Caco-2 (cell line): ENCODE measurements at regions not wholly inside any gene's neighbourhood (a gene's known extent, or its start where the extent isn't known, plus 50 kb on each side); places are given as distances from the start of the nearest gene placed in this dataset.
"Not testable (repeated sequence)": the region's sequence is repeated elsewhere in the genome, so short reads cannot be mapped to it uniquely, and the experiment has no call there.

ENCODE experiments used
- BruUV-seq: library from RNA; stranded (reverse); fragments of 400-500 nt; replicated peaks from 2 replicates; lab custom pipeline; 2021; lab: Mats Ljungman, UMichigan
- CTCF ChIA-PET: fragments of 300-600 bp; sonication (Branson Sonifier 250); formaldehyde crosslinking; loops from one replicate; lab custom pipeline; 2022; ENCODE audit warnings: antibody characterized with exemption; lab: Charles Lee
- POLR2A ChIA-PET: fragments of 300-600 bp; sonication (Branson Sonifier 250); formaldehyde crosslinking; loops from one replicate; lab custom pipeline; 2022; ENCODE audit warnings: antibody characterized with exemption; lab: Charles Lee
- DNase-seq, 2 experiments: peaks; one replicate each; pipeline versions ENCODE4 v3.0.0 to v3.0.0-alpha.2; 2020 to 2022
- H3K27me3 ChIP-seq: replicated peaks from 2 replicates; pipeline ENCODE4 v1.6.0; 2011; ENCODE audit warnings: low read length; ENCODE audit not compliant: control insufficient read depth, insufficient read depth
- H3K36me3 ChIP-seq: 2 replicates; pipeline ENCODE4 v1.5.1; 2011; ENCODE audit warnings: low read length; ENCODE audit not compliant: control insufficient read depth, insufficient read depth
- H3K4me1 ChIP-seq: fragments of 250-450 bp; sonication (Bioruptor Pico); 2 replicates; pipeline ENCODE4 v1.5.1; 2020; ENCODE audit warnings: mild to moderate bottlenecking
- H3K4me3 ChIP-seq: 2 replicates; pipeline ENCODE4 v1.5.1; 2011; ENCODE audit warnings: low read depth, mild to moderate bottlenecking, control low read depth, low read length
- H3K9me3 ChIP-seq: fragments of 250-450 bp; sonication (Bioruptor Pico); 2 replicates; pipeline ENCODE4 v1.5.1; 2020; ENCODE audit warnings: mild to moderate bottlenecking, moderate library complexity
- H3K27ac Mint-ChIP-seq: one replicate; pipeline ENCODE4 v1.8.0; 2022; ENCODE audit warnings: mixed read lengths; ENCODE audit not compliant: unreplicated experiment
- H3K27me3 Mint-ChIP-seq: one replicate; pipeline ENCODE4 v1.8.0; 2022; ENCODE audit warnings: mixed read lengths; ENCODE audit not compliant: insufficient read depth, unreplicated experiment
- H3K36me3 Mint-ChIP-seq: one replicate; pipeline ENCODE4 v1.8.0; 2022; ENCODE audit warnings: mild to moderate bottlenecking, mixed read lengths; ENCODE audit not compliant: insufficient read depth, unreplicated experiment
- H3K4me1 Mint-ChIP-seq: one replicate; pipeline ENCODE4 v1.8.0; 2022; ENCODE audit warnings: low read depth, mixed read lengths; ENCODE audit not compliant: unreplicated experiment
- H3K4me3 Mint-ChIP-seq: one replicate; pipeline ENCODE4 v1.8.0; 2022; ENCODE audit warnings: mild to moderate bottlenecking, moderate library complexity, mixed read lengths; ENCODE audit not compliant: unreplicated experiment
- H3K9me3 Mint-ChIP-seq: one replicate; pipeline ENCODE4 v1.8.0; 2022; ENCODE audit warnings: mixed read lengths; ENCODE audit not compliant: unreplicated experiment
- CTCF ChIP-seq, 2 experiments: fragments of 200-600 bp in 1 of 2; IDR thresholded peaks; 1 replicate in 1 of 2; 2 replicates in 1 of 2; pipeline versions ENCODE4 v1.5.1 to v1.8.0; 2011 to 2022; ENCODE audit warnings: antibody characterized with exemption in 1 of 2, control low read depth in 1 of 2, inconsistent platforms in 1 of 2, low read depth in 1 of 2, low read length in 1 of 2, mild to moderate bottlenecking in 1 of 2, moderate library complexity in 1 of 2; ENCODE audit not compliant: insufficient read depth in 1 of 2, severe bottlenecking in 1 of 2, unreplicated experiment in 1 of 2
- intact Hi-C: fragments of 100-400 bp; cut with micrococcal nuclease; formaldehyde crosslinking; loops from one replicate; pipeline ENCODE4 v1.10.0; 2022; ENCODE audit not compliant: unreplicated experiment

GRCh38 chr2:154507186-154507585 lies 191.3 kb upstream of the KCNJ3 start:
- Mint-ChIP-seq H3K36me3 (no peaks in the 10 kb centered on the region), H3K4me1 (peaks cover 5% of the 10 kb centered on the region), H3K27ac (no peak overlapping the region), H3K9me3 (no peaks in the 10 kb centered on the region), H3K4me3 (no peak overlapping the region), H3K27me3 (no peaks in the 10 kb centered on the region)
- no peaks in the 10 kb centered on the region for H3K9me3 ChIP-seq
- no peaks in the 10 kb centered on the region for H3K4me1 ChIP-seq
- H3K36me3 ChIP-seq: no peaks in the 10 kb centered on the region
- ChIA-PET CTCF (no interaction called here), POLR2A (no interaction called here)
- DNase-seq: no peak
- no TSS peak for BruUV-seq
- no peak for TF ChIP-seq CTCF (IDR thresholded peaks at IDR 0.05; ENCODE audit: insufficient read depth in 1 of 2, low read depth in 1 of 2, low read length in 1 of 2, severe bottlenecking in 1 of 2, unreplicated experiment in 1 of 2)
- no peaks in the 10 kb centered on the region for H3K27me3 ChIP-seq
- intact Hi-C loops: no loop called here
- H3K4me3 ChIP-seq: no peak overlapping the region

- ChIA-PET POLR2A (no interaction called here), CTCF (no interaction called here)
- no peaks in the 10 kb centered on the region for H3K9me3 ChIP-seq
- H3K4me3 ChIP-seq: no peak overlapping the region
- no peaks in the 10 kb centered on the region for H3K36me3 ChIP-seq
- H3K4me3 Mint-ChIP-seq: no peak overlapping the region
- TF ChIP-seq CTCF (IDR thresholded peaks at IDR 0.05; ENCODE audit: insufficient read depth in 1 of 2, low read depth in 1 of 2, low read length in 1 of 2, severe bottlenecking in 1 of 2, unreplicated experiment in 1 of 2): no peak
- BruUV-seq: no TSS peak
- no peaks in the 10 kb centered on the region for H3K4me1 Mint-ChIP-seq
- no peaks in the 10 kb centered on the region for H3K9me3 Mint-ChIP-seq
- no peak for DNase-seq
- intact Hi-C loops: no loop called here
- no peak overlapping the region for H3K27ac Mint-ChIP-seq
- H3K4me1 ChIP-seq: no peaks in the 10 kb centered on the region
- no peaks in the 10 kb centered on the region for H3K27me3 Mint-ChIP-seq
- H3K27me3 ChIP-seq: no peaks in the 10 kb centered on the region
- no peaks in the 10 kb centered on the region for H3K36me3 Mint-ChIP-seq
Measured at GRCh38 chr2:154518872-154519271, 179.6 kb upstream of the KCNJ3 start.

DNA sequence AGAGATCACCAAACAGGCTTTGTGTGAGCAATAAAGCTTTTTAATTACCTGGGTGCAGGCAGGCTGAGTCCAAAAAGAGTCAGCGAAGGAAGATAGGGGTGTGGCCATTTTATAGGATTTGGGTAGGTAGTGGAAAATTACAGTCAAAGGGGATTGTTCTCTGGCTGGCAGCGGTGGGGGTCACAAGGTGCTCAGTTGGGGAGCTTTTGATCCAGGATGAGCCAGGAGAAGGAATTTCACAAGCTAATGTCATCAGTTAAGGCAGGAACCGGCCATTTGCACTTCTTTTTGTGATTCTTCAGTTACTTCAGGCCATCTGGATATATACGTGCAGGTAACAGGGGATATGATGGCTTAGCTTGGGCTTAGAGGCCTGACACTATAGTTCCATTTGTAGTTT lies 177.5 kb upstream of the KCNJ3 start:
- H3K4me1 ChIP-seq, H3K4me3 Mint-ChIP-seq, DNase-seq, H3K27ac Mint-ChIP-seq, H3K9me3 ChIP-seq, H3K27me3 ChIP-seq, H3K4me1 Mint-ChIP-seq, intact Hi-C loops, POLR2A ChIA-PET, H3K4me3 ChIP-seq, H3K36me3 Mint-ChIP-seq, BruUV-seq, H3K36me3 ChIP-seq, H3K9me3 Mint-ChIP-seq, CTCF ChIA-PET, H3K27me3 Mint-ChIP-seq: not testable (repeated sequence)

DNA sequence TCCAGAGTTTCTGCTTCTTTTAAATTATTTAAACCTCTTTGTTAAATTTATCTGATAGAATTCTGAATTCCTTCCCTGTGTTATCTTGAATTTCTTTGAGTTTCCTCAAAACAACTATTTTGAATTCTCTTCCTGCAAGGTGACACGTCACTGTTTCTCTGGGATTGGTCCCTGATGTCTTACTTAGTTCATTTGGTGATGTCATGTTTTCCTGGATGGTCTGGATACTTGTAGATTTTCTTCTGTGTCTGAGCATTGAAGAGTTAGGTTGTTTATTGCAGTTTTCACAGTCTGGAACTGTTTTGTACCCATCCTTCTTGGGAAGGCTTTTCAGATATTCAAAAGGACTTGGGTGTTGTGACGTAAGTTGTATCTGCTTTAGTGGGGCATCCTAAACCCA lies 172.3 kb upstream of the KCNJ3 start:
- Histone ChIP-seq H3K4me3 (no peak overlapping the region), H3K4me1 (no peaks in the 10 kb centered on the region), H3K9me3 (no peaks in the 10 kb centered on the region), H3K36me3 (no peaks in the 10 kb centered on the region), H3K27me3 (no peaks in the 10 kb centered on the region)
- BruUV-seq: no TSS peak
- CTCF ChIA-PET: no interaction called here
- no peaks in the 10 kb centered on the region for H3K36me3 Mint-ChIP-seq
- no peak for TF ChIP-seq CTCF (IDR thresholded peaks at IDR 0.05; ENCODE audit: insufficient read depth in 1 of 2, low read depth in 1 of 2, low read length in 1 of 2, severe bottlenecking in 1 of 2, unreplicated experiment in 1 of 2)
- peaks cover 2% of the 10 kb centered on the region for H3K27me3 Mint-ChIP-seq
- H3K9me3 Mint-ChIP-seq: no peaks in the 10 kb centered on the region
- H3K4me3 Mint-ChIP-seq: no peak overlapping the region
- no peak overlapping the region for H3K27ac Mint-ChIP-seq
- intact Hi-C loops: no loop called here
- POLR2A ChIA-PET: no interaction called here
- no peak for DNase-seq
- no peaks in the 10 kb centered on the region for H3K4me1 Mint-ChIP-seq
